ENCODE measurements at regions not wholly inside any gene's neighbourhood (a gene's known extent, or its start where the extent isn't known, plus 50 kb on each side); places are given as distances from the start of the nearest gene placed in this dataset.
A peak's percentile ranks its signal among the peaks of the same experiment; 100 is the strongest.

DNA sequence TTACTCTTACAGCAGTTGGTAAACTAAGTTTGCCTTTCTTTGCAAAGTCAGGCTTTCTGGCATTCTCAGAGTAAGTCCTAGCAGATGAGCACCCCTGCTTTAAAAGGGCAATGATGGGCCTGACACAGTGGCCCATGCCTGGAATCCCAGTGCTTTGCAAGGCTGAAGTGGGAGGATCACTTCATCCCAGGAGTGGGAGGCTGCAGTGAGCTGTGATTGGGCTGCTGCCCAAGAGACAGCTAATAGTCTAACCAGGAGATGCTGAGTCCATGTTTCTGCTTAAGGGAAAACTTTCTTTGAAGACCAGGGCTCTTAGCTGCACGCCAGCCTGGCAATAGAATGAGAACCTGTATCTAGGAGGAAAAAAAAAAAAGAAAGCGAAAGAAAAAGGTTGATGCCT is 100.2 kb upstream of the MPP7 start:
- no peak for DNase-seq (ENCODE audit: low spot score)
- ATAC-seq (ENCODE audit: low FRiP score): peak; percentile 56
- TF ChIP-seq, protein P1, sequence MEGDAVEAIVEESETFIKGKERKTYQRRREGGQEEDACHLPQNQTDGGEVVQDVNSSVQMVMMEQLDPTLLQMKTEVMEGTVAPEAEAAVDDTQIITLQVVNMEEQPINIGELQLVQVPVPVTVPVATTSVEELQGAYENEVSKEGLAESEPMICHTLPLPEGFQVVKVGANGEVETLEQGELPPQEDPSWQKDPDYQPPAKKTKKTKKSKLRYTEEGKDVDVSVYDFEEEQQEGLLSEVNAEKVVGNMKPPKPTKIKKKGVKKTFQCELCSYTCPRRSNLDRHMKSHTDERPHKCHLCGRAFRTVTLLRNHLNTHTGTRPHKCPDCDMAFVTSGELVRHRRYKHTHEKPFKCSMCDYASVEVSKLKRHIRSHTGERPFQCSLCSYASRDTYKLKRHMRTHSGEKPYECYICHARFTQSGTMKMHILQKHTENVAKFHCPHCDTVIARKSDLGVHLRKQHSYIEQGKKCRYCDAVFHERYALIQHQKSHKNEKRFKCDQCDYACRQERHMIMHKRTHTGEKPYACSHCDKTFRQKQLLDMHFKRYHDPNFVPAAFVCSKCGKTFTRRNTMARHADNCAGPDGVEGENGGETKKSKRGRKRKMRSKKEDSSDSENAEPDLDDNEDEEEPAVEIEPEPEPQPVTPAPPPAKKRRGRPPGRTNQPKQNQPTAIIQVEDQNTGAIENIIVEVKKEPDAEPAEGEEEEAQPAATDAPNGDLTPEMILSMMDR (IDR thresholded peaks at IDR 0.05): no peak

DNA sequence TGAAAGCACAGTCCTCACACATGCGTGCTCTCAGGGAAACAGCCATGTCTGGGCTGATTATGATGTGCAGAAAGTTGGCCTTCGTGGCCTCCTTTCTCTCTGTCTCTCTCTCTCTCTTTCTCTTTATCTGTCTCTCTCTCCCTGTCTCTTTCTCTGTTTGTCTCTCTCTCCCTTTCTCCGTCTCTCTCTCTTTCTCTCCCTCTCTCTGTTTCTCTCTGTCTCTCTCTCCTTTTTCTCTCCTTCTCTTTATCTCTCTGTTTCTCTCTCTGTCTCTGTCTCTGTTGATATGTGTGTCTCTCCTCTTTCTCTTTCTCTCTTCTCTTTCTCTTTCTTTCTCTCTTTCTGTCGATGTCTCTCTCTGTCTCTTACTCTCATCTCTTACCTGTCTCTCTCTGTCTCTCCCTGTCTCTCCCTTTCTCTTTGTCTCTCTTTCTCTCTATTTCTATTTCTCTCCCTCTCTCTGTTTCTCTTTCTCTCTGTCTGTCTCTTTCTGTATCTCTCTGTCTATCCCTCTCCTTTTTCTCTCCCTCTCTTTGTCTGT is 105.4 kb upstream of the MPP7 start:
- TF ChIP-seq, protein P1 (IDR thresholded peaks at IDR 0.05): no peak
- no peak for ATAC-seq (ENCODE audit: low FRiP score)
- no peak for DNase-seq (ENCODE audit: low spot score)

DNA sequence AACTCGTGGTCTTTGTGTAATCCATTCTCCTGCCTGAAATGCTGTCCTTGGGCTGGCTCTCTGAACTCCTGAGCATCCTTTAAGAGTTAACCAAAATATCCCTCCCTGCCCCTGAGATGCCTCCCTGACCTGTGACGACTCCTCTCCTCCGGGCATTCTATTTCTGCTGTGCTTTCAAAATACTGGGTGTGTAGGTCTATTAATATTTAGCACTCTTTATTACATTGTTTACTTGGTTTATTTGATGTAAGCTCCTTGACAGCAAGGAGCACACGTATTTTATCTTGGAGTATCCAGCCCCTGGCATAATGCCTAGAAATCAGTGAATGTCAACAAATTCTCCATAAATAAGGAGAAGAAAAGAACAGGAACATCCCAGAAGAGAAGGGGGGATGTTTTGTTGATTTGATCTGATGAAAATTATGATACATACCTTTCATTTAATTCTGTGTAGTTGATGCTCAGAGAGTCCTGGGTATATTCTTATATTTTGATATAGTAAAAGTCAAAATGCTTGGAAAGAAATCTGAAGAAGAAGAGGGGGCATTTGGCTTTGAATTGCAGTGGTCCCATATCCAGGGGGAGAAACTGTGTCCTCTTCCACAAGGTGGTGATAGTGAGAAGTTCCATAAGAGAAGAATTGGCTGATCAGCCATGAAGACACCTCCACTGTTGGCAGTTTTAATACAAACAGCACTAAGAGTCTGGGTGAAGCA is 107.7 kb upstream of the MPP7 start:
- TF ChIP-seq, protein P1 (IDR thresholded peaks at IDR 0.05): no peak
- DNase-seq (ENCODE audit: low spot score): no peak
- ATAC-seq (ENCODE audit: low FRiP score): no peak

DNA sequence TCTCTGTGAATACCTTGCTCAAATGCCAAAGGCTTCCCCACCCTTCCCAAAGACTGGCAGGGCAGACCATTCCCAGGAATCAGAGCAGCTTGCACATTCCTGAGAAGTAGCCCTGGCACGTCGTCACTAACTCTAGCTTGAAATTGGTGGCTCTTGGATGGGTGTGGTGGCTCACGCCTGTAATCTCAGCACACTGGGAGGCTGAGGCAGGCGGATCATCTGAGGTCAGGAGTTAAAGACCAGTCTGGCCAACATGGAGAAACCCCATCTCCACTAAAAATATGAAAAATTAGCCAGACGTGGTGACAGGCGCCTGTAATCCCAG is 108.2 kb upstream of the MPP7 start:
- TF ChIP-seq, protein P1 (IDR thresholded peaks at IDR 0.05): no peak
- no peak for ATAC-seq (ENCODE audit: low FRiP score)
- no peak for DNase-seq (ENCODE audit: low spot score)

DNA sequence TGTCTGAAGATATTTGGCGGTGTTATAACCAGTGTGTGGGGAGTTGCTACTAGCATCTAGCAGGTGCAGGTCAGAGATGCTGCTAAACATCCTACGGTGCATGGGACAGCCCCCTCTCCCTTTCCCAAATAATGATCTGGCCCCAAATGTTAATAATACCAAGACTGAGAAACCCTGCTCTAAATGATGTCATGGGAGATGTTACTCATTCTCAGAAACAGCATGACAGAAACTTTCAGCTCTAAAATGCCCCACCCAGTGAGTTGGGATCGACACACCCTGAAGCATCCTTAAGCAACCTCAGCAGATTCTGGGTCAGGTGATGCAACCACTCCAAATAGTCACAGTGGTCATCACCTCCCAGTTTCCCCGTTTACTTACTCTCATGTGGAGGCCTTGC is 108.8 kb upstream of the MPP7 start:
- no peak for ATAC-seq (ENCODE audit: low FRiP score)
- TF ChIP-seq, protein P1 (IDR thresholded peaks at IDR 0.05): no peak
- no peak for DNase-seq (ENCODE audit: low spot score)

DNA sequence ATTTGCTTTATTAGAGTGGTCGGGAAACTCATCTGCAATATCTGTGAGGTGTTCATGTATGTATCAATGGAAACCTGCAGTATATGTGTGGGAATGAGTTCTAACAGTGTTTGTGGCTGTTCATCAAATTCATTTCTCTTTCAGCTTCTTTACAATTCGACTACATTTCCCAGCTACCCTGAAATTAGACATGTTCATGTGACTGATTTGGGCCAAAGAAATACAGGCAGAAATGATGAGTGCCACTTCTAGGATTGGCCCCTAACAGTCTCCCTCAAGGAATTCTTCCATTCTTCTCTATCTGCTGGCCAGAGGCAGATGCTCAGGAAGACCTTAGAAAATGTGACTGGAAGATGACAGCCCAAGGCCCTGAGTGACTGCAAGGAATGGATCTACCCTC is 114.8 kb upstream of the WAC start:
- TF ChIP-seq, protein P1 (IDR thresholded peaks at IDR 0.05): no peak
- no peak for ATAC-seq (ENCODE audit: low FRiP score)
- no peak for DNase-seq (ENCODE audit: low spot score)

DNA sequence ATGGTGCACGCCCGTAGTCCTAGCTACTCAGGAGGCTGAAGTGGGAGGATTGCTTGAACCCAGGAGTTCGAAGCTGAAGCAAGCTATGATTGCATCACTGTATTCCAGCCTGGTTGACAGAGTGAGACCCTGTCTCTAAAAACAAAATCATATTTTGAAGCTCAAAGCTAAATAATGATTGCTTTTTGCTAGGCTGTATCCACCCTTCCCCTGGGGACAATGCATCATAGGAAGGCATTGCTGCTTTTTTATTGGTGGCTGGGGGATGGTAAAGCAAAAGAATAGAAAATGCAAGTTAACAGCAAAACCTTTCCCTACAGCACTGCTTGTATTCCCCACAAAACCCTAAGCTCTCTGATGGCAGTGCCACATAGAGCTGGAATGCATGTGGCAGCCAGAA is 107.5 kb upstream of the WAC start:
- no peak for DNase-seq (ENCODE audit: low spot score)
- TF ChIP-seq, protein P1 (IDR thresholded peaks at IDR 0.05): no peak
- no peak for ATAC-seq (ENCODE audit: low FRiP score)

All from omental fat pad (tissue), 3 donors.